HG03025 (cell line): ENCODE measurements at regions not wholly inside any gene's neighbourhood (a gene's known extent, or its start where the extent isn't known, plus 50 kb on each side); places are given as distances from the start of the nearest gene placed in this dataset.
"Not testable (repeated sequence)": the region's sequence is repeated elsewhere in the genome, so short reads cannot be mapped to it uniquely, and the experiment has no call there.

Experiments used
- ATAC-seq: cut with Tn5 transposase; IDR thresholded peaks from one replicate; pipeline ENCODE4 v1.9.1; 2021; ENCODE audit warnings: mild to moderate bottlenecking, moderate library complexity; ENCODE audit not compliant: unreplicated experiment, low FRiP score

GRCh38 chr21:39007985-39008384 lies 175.3 kb downstream of the PSMG1 start:
- no peak for ATAC-seq

GRCh38 chr21:39007532-39007931 lies 175.7 kb downstream of the PSMG1 start:
- ATAC-seq: no peak

- ATAC-seq: no peak
Measured at GRCh38 chr21:39006571-39007311, 176.5 kb downstream of the PSMG1 start.

GRCh38 chr21:39005502-39005787 lies 177.8 kb downstream of the PSMG1 start:
- no peak for ATAC-seq

GRCh38 chr21:39004634-39005501 lies 178.4 kb downstream of the PSMG1 start:
- ATAC-seq: no peak

GRCh38 chr21:39003982-39004633 lies 179.1 kb downstream of the PSMG1 start:
- ATAC-seq: no peak

- ATAC-seq: no peak
Measured at GRCh38 chr21:39001341-39001740, 181.9 kb downstream of the PSMG1 start.

- ATAC-seq: no peak
Measured at GRCh38 chr21:39000496-39000895, 182.8 kb downstream of the PSMG1 start.

- ATAC-seq: no peak
Measured at GRCh38 chr21:38999161-38999560, 184.1 kb downstream of the PSMG1 start.

- not testable (repeated sequence) for ATAC-seq
Measured at GRCh38 chr21:38998281-38998680, 185.0 kb downstream of the PSMG1 start.

GRCh38 chr21:38997843-38998175 lies 185.4 kb downstream of the PSMG1 start:
- ATAC-seq: not testable (repeated sequence)

GRCh38 chr21:38997051-38997842 lies 186.0 kb downstream of the PSMG1 start:
- no peak for ATAC-seq

GRCh38 chr21:38996355-38996754 lies 186.9 kb downstream of the PSMG1 start:
- no peak for ATAC-seq

- ATAC-seq: no peak
Measured at GRCh38 chr21:38995731-38996130, 187.5 kb downstream of the PSMG1 start.

GRCh38 chr21:38995071-38995669 lies 188.1 kb downstream of the PSMG1 start:
- ATAC-seq: no peak

GRCh38 chr21:38994042-38994441 lies 188.3 kb downstream of the ETS2 start:
- no peak for ATAC-seq

- ATAC-seq: no peak
Measured at GRCh38 chr21:38993561-38993960, 187.8 kb downstream of the ETS2 start.

GRCh38 chr21:38992737-38993136 lies 187.0 kb downstream of the ETS2 start:
- no peak for ATAC-seq

GRCh38 chr21:38990424-38990794 lies 184.7 kb downstream of the ETS2 start:
- ATAC-seq: no peak

GRCh38 chr21:38989745-38990423 lies 184.2 kb downstream of the ETS2 start:
- no peak for ATAC-seq
